ENCODE measurements at regions not wholly inside any gene's neighbourhood (a gene's known extent, or its start where the extent isn't known, plus 50 kb on each side); places are given as distances from the start of the nearest gene placed in this dataset.

DNA sequence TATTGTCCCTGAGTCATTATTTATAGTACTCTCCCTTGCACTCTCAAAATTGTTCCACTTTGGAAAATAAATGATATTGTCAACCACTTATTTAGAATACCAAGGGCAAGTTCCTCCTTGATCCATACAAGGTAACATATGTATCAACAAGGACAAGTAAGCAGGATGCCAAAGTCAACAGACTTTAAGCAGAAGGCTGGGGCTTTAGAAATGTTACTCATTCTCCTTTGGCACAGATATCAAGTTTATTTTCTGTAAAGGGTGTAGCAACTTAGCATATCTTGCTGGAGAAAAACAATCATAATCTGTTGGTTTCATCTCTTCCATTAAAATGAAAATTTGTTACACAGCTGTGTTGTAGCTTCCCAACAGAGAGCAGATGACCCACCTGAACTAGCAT lies 248.7 kb upstream of the SLC30A5 start:
- no peak overlapping the region for H3K9ac ChIP-seq (ENCODE audit: low read length in 3 of 3)
- FAIRE-seq (no peak), DNase-seq (no peak)
- H3K27ac ChIP-seq (ENCODE audit: low read depth in 2 of 2, low read length in 2 of 2), result no peak overlapping the region
- H3K4me1 ChIP-seq (ENCODE audit: control insufficient read depth in 2 of 3, insufficient read depth in 2 of 3, low read depth in 1 of 3, low read length in 3 of 3), result no peaks in the 10 kb centered on the region
- H3K27me3 ChIP-seq (ENCODE audit: control insufficient read depth, insufficient read depth, low read length), result no peaks in the 10 kb centered on the region
- no peak overlapping the region for H3K4me3 ChIP-seq (ENCODE audit: low read length in 3 of 3)
- H3K9me3 ChIP-seq (ENCODE audit: control insufficient read depth in 2 of 3, insufficient read depth in 1 of 3, low read length in 3 of 3), result no peaks in the 10 kb centered on the region
- H3K36me3 ChIP-seq (ENCODE audit: control insufficient read depth in 2 of 3, insufficient read depth in 3 of 3, low read length in 3 of 3), result no peaks in the 10 kb centered on the region
- TF ChIP-seq, protein P1, sequence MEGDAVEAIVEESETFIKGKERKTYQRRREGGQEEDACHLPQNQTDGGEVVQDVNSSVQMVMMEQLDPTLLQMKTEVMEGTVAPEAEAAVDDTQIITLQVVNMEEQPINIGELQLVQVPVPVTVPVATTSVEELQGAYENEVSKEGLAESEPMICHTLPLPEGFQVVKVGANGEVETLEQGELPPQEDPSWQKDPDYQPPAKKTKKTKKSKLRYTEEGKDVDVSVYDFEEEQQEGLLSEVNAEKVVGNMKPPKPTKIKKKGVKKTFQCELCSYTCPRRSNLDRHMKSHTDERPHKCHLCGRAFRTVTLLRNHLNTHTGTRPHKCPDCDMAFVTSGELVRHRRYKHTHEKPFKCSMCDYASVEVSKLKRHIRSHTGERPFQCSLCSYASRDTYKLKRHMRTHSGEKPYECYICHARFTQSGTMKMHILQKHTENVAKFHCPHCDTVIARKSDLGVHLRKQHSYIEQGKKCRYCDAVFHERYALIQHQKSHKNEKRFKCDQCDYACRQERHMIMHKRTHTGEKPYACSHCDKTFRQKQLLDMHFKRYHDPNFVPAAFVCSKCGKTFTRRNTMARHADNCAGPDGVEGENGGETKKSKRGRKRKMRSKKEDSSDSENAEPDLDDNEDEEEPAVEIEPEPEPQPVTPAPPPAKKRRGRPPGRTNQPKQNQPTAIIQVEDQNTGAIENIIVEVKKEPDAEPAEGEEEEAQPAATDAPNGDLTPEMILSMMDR (IDR thresholded peaks at IDR 0.05; ENCODE audit: borderline replicate concordance, extremely low read depth, insufficient read depth), result no peak
- intact Hi-C loops (cut with DNase I), result no loop called here

DNA sequence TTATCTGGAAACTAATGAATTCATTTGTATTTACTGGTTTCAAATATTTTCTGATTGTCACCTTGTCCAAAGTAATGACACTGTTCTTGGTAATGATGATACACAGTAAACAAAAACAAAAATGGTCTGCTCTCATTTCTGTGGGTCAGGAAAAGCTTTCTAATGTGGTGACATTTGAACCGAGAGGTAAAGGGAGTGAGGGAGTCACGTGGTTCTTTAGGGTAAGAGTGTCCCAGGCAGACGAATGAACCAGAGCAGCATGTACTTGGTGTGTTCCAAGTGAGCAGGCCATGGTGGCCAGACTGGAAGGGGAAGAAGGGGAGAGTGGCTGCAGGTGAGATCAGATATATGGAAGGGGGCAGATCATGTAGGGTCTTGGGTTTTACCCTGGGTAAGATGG lies 247.0 kb upstream of the SLC30A5 start:
- DNase-seq (no peak), FAIRE-seq (no peak)
- Histone ChIP-seq H3K36me3 (ENCODE audit: control insufficient read depth in 2 of 3, insufficient read depth in 3 of 3, low read length in 3 of 3) (no peaks in the 10 kb centered on the region), H3K4me1 (ENCODE audit: control insufficient read depth in 2 of 3, insufficient read depth in 2 of 3, low read depth in 1 of 3, low read length in 3 of 3) (no peaks in the 10 kb centered on the region), H3K9ac (ENCODE audit: low read length in 3 of 3) (no peak overlapping the region), H3K27ac (ENCODE audit: low read depth in 2 of 2, low read length in 2 of 2) (no peak overlapping the region), H3K27me3 (ENCODE audit: control insufficient read depth, insufficient read depth, low read length) (no peaks in the 10 kb centered on the region), H3K4me3 (ENCODE audit: low read length in 3 of 3) (no peak overlapping the region), H3K9me3 (ENCODE audit: control insufficient read depth in 2 of 3, insufficient read depth in 1 of 3, low read length in 3 of 3) (no peaks in the 10 kb centered on the region)
- TF ChIP-seq, protein P1 (IDR thresholded peaks at IDR 0.05; ENCODE audit: borderline replicate concordance, extremely low read depth, insufficient read depth), result no peak
- intact Hi-C loops (cut with DNase I), result no loop called here

- TF ChIP-seq, protein P1 (IDR thresholded peaks at IDR 0.05; ENCODE audit: borderline replicate concordance, extremely low read depth, insufficient read depth), result no peak
- FAIRE-seq (no peak), DNase-seq (no peak)
- Histone ChIP-seq H3K27ac (ENCODE audit: low read depth in 2 of 2, low read length in 2 of 2) (no peak overlapping the region), H3K9me3 (ENCODE audit: control insufficient read depth in 2 of 3, insufficient read depth in 1 of 3, low read length in 3 of 3) (no peaks in the 10 kb centered on the region), H3K4me1 (ENCODE audit: control insufficient read depth in 2 of 3, insufficient read depth in 2 of 3, low read depth in 1 of 3, low read length in 3 of 3) (no peaks in the 10 kb centered on the region), H3K36me3 (ENCODE audit: control insufficient read depth in 2 of 3, insufficient read depth in 3 of 3, low read length in 3 of 3) (no peaks in the 10 kb centered on the region), H3K27me3 (ENCODE audit: control insufficient read depth, insufficient read depth, low read length) (no peaks in the 10 kb centered on the region), H3K9ac (ENCODE audit: low read length in 3 of 3) (no peak overlapping the region), H3K4me3 (ENCODE audit: low read length in 3 of 3) (no peak overlapping the region)
- intact Hi-C loops (cut with DNase I), result no loop called here
These were observed 245.7 kb upstream of the SLC30A5 start for GRCh38 chr5:68848091-68848490.

- intact Hi-C loops (cut with DNase I), result no loop called here
- TF ChIP-seq, protein P1 (IDR thresholded peaks at IDR 0.05; ENCODE audit: borderline replicate concordance, extremely low read depth, insufficient read depth), result no peak
- no peak for FAIRE-seq
These were observed 244.7 kb upstream of the SLC30A5 start for GRCh38 chr5:68849103-68849502.

More at GRCh38 chr5:68849103-68849502, 244.7 kb upstream of the SLC30A5 start:
- Histone ChIP-seq H3K27me3 (ENCODE audit: control insufficient read depth, insufficient read depth, low read length) (no peaks in the 10 kb centered on the region), H3K4me3 (ENCODE audit: low read length in 3 of 3) (no peak overlapping the region), H3K9me3 (ENCODE audit: control insufficient read depth in 2 of 3, insufficient read depth in 1 of 3, low read length in 3 of 3) (no peaks in the 10 kb centered on the region), H3K36me3 (ENCODE audit: control insufficient read depth in 2 of 3, insufficient read depth in 3 of 3, low read length in 3 of 3) (no peaks in the 10 kb centered on the region), H3K27ac (ENCODE audit: low read depth in 2 of 2, low read length in 2 of 2) (no peak overlapping the region), H3K4me1 (ENCODE audit: control insufficient read depth in 2 of 3, insufficient read depth in 2 of 3, low read depth in 1 of 3, low read length in 3 of 3) (no peaks in the 10 kb centered on the region), H3K9ac (ENCODE audit: low read length in 3 of 3) (no peak overlapping the region)
- no peak for DNase-seq

All from kidney (tissue), 13 donors.